SK-N-SH (cell line): ENCODE measurements at regions not wholly inside any gene's neighbourhood (a gene's known extent, or its start where the extent isn't known, plus 50 kb on each side); places are given as distances from the start of the nearest gene placed in this dataset.
A peak's percentile ranks its signal among the peaks of the same experiment; 100 is the strongest.

Experiments
- CTCF ChIA-PET: fragments of 300-600, 350-600 bp; formaldehyde crosslinking; extraction: SDS; loops from one replicate; lab custom pipeline; 2021; lab: Yijun Ruan, JAX
- POLR2A ChIA-PET: fragments of 350-600 bp; sonication (Branson Sonifier 250); formaldehyde crosslinking; extraction: SDS; loops from one replicate; lab custom pipeline; 2020; ENCODE audit warnings: antibody characterized with exemption, inconsistent platforms; lab: Yijun Ruan, JAX
- DNase-seq: peaks from one replicate; pipeline ENCODE4 v3.0.0; 2012
- H2AFZ ChIP-seq: fragments of 200-600 bp; sonication (generic); 2 replicates; pipeline ENCODE4 v1.8.1; 2016; ENCODE audit warnings: antibody characterized with exemption, mild to moderate bottlenecking, low read depth
- H3F3A ChIP-seq: fragments of 200-600 bp; sonication (generic); replicated peaks from 2 replicates; pipeline ENCODE3; 2016; ENCODE audit warnings: antibody characterized with exemption, mild to moderate bottlenecking; ENCODE audit not compliant: insufficient read depth
- H3K27ac ChIP-seq, 2 experiments: fragments of 200-500 bp in 1 of 2; fragments of 200-600 bp in 1 of 2; sonication (Bioruptor generic) in 1 of 2; sonication (generic), shearing (Covaris generic) in 1 of 2; 2 replicates each; pipeline versions ENCODE4 v1.5.1 to v1.6.1; 2014 to 2016; ENCODE audit warnings: low read depth in 2 of 2, inconsistent platforms in 1 of 2, low read length in 1 of 2, mild to moderate bottlenecking in 1 of 2, mixed read lengths in 1 of 2
- H3K27me3 ChIP-seq: fragments of 200-600 bp; sonication (generic), shearing (Covaris generic); 2 replicates; pipeline ENCODE4 v1.6.1; 2016; ENCODE audit warnings: mixed run types; ENCODE audit not compliant: insufficient read depth
- H3K36me3 ChIP-seq, 2 experiments: fragments of 200-500 bp in 1 of 2; fragments of 200-600 bp in 1 of 2; sonication (Bioruptor generic) in 1 of 2; sonication (generic) in 1 of 2; replicated peaks in 1 of 2; 2 replicates each; pipeline versions ENCODE3 to v1.5.1; 2014 to 2016; ENCODE audit warnings: low read length in 1 of 2, mild to moderate bottlenecking in 1 of 2; ENCODE audit not compliant: insufficient read depth in 2 of 2, control insufficient read depth in 1 of 2
- H3K4me1 ChIP-seq, 2 experiments: fragments of 200-500 bp in 1 of 2; fragments of 200-600 bp in 1 of 2; sonication (Bioruptor generic) in 1 of 2; sonication (generic), shearing (Covaris generic) in 1 of 2; 2 replicates each; pipeline versions ENCODE4 v1.5.1 to v1.6.1; 2014 to 2016; ENCODE audit warnings: low read depth in 1 of 2, low read length in 1 of 2, mixed run types in 1 of 2; ENCODE audit not compliant: insufficient read depth in 2 of 2, control insufficient read depth in 1 of 2
- H3K4me2 ChIP-seq: fragments of 200-600 bp; sonication (generic), shearing (Covaris generic); 2 replicates; pipeline ENCODE4 v1.6.1; 2017; ENCODE audit warnings: mixed run types
- H3K4me3 ChIP-seq, 2 experiments: fragments of 200-500 bp in 1 of 2; fragments of 200-600 bp in 1 of 2; sonication (Bioruptor generic) in 1 of 2; sonication (generic), shearing (Covaris generic) in 1 of 2; 2 replicates each; pipeline versions ENCODE4 v1.5.1 to v1.8.1; 2014 to 2016; ENCODE audit warnings: low read depth in 2 of 2, inconsistent platforms in 1 of 2, low read length in 1 of 2, mild to moderate bottlenecking in 1 of 2, mixed read lengths in 1 of 2, moderate library complexity in 1 of 2
- H3K79me2 ChIP-seq: fragments of 200-600 bp; sonication (generic); 2 replicates; pipeline ENCODE4 v1.8.1; 2017; ENCODE audit warnings: mild to moderate bottlenecking; ENCODE audit not compliant: insufficient read depth
- H3K9ac ChIP-seq: fragments of 200-600 bp; sonication (generic); 2 replicates; pipeline ENCODE4 v1.6.1; 2017; ENCODE audit warnings: mixed run types
- H3K9me2 ChIP-seq: fragments of 200-600 bp; sonication (generic); 2 replicates; pipeline ENCODE4 v1.6.1; 2017; ENCODE audit warnings: mixed run types
- H3K9me3 ChIP-seq: fragments of 200-600 bp; sonication (generic); 2 replicates; pipeline ENCODE4 v1.6.1; 2017; ENCODE audit warnings: mixed run types, mild to moderate bottlenecking, moderate library complexity
- H4K20me1 ChIP-seq: fragments of 200-600 bp; sonication (generic); 2 replicates; pipeline ENCODE4 v1.6.1; 2017; ENCODE audit warnings: mild to moderate bottlenecking, mixed run types; ENCODE audit not compliant: insufficient read depth
- CTCF ChIP-seq: fragments of 200-600 bp; sonication (generic); IDR thresholded peaks from 2 replicates; pipeline ENCODE4 v1.6.1; 2017; ENCODE audit warnings: antibody characterized with exemption, mild to moderate bottlenecking, moderate library complexity
- EP300 ChIP-seq, 2 experiments: IDR thresholded peaks; 2 replicates each; pipeline versions ENCODE4 v1.4.0 to v1.6.1; 2012; ENCODE audit warnings: borderline replicate concordance in 1 of 2, low read depth in 1 of 2, low read length in 1 of 2
- FOXJ3 ChIP-seq: sonication (generic); formaldehyde crosslinking; IDR thresholded peaks from 2 replicates; pipeline ENCODE4 v1.5.1; 2020; ENCODE audit warnings: mild to moderate bottlenecking, missing genetic modification reagents
- IRF3 ChIP-seq: fragments of 150-350 bp; IDR thresholded peaks from 2 replicates; pipeline ENCODE4 v1.6.1; 2016; ENCODE audit warnings: mild to moderate bottlenecking, low read depth, low read length
- MEF2A ChIP-seq: IDR thresholded peaks from 2 replicates; pipeline ENCODE4 v1.4.0; 2012; ENCODE audit warnings: low read depth, borderline replicate concordance
- PBX3 ChIP-seq: IDR thresholded peaks from 2 replicates; pipeline ENCODE4; 2012
- POLR2AphosphoS5 ChIP-seq: IDR thresholded peaks from 2 replicates; pipeline ENCODE4 v1.6.1; 2012; ENCODE audit warnings: low read depth, low read length
- SMC3 ChIP-seq: IDR thresholded peaks from 2 replicates; pipeline ENCODE4 v1.6.1; 2012; ENCODE audit warnings: low read depth, low read length, improper control_type of control experiment
- TAF1 ChIP-seq: IDR thresholded peaks from 2 replicates; pipeline ENCODE4 v1.6.1; 2012; ENCODE audit warnings: low read depth, mild to moderate bottlenecking, low read length, moderate library complexity, borderline replicate concordance
- USF2 ChIP-seq: fragments of 150-350 bp; IDR thresholded peaks from 2 replicates; pipeline ENCODE4 v1.6.1; 2017; ENCODE audit warnings: antibody characterized with exemption, low read length, low read depth, borderline replicate concordance
- ZBTB33 ChIP-seq: IDR thresholded peaks from 2 replicates; pipeline ENCODE4 v1.4.0; 2012; ENCODE audit warnings: low read depth, borderline replicate concordance
- WGBS: methylation state at CpG from one replicate; pipeline ENCODE4 v1.1.6; 2017; ENCODE audit warnings: low lambda C conversion rate; 5-methylcytosine and 5-hydroxymethylcytosine counted together

GRCh38 chr5:114055318-114056184, 306.3 kb upstream of the KCNN2 start:
- Histone ChIP-seq H3K9ac (no peak overlapping the region), H3K36me3 (no peaks in the 10 kb centered on the region), H3K4me3 (peak overlapping the region; percentile 14 to 41; a peak in 2 of 4 replicates), H3F3A (no peaks in the 10 kb centered on the region), H3K27me3 (peaks cover 30% of the 10 kb centered on the region), H2AFZ (no peak overlapping the region), H3K27ac (no peak overlapping the region), H3K4me2 (peak overlapping the region; percentile 81), H4K20me1 (no peaks in the 10 kb centered on the region), H3K79me2 (no peaks in the 10 kb centered on the region), H3K4me1 (no peaks in the 10 kb centered on the region; a peak in 1 of 4 replicates), H3K9me2 (no peaks in the 10 kb centered on the region), H3K9me3 (no peaks in the 10 kb centered on the region)
- peak; percentile 73 for DNase-seq
- ChIA-PET CTCF (no interaction called here), POLR2A (no interaction called here)
- 1% methylated on average over 23 of the region's 60 CpGs for WGBS
- TF ChIP-seq CTCF = no peak
- no peak for TF ChIP-seq FOXJ3 (CRISPR knock-in tag)
- TF ChIP-seq EP300 (IDR thresholded peaks at IDR 0.05; ENCODE audit: borderline replicate concordance in 1 of 2, low read depth in 1 of 2, low read length in 1 of 2) = no peak
- no peak for TF ChIP-seq PBX3
- TF ChIP-seq SMC3 = no peak
- no peak for TF ChIP-seq TAF1
- peak; percentile 61; the same call in 1 of the 2 replicates for TF ChIP-seq MEF2A

- ChIA-PET CTCF (no interaction called here), POLR2A (no interaction called here)
- H3K4me1 ChIP-seq = no peaks in the 10 kb centered on the region; a peak in 1 of 4 replicates
- H3K9ac ChIP-seq = no peak overlapping the region
- peaks cover 30% of the 10 kb centered on the region for H3K27me3 ChIP-seq
- no peaks in the 10 kb centered on the region for H4K20me1 ChIP-seq
- H3K9me2 ChIP-seq = no peaks in the 10 kb centered on the region
- TF ChIP-seq ZBTB33 = no peak
- TF ChIP-seq USF2 = no peak
- TF ChIP-seq IRF3 = no peak
- TF ChIP-seq POLR2AphosphoS5 = no peak
- no peak overlapping the region for H2AFZ ChIP-seq
- no peak for DNase-seq
- H3K9me3 ChIP-seq = no peaks in the 10 kb centered on the region
- WGBS = 8% methylated on average over 5 of the region's 26 CpGs
- no peaks in the 10 kb centered on the region for H3K36me3 ChIP-seq
- no peaks in the 10 kb centered on the region for H3K79me2 ChIP-seq
- H3K27ac ChIP-seq = no peak overlapping the region
- H3K4me3 ChIP-seq = no peak overlapping the region; a peak in 1 of 4 replicates
- H3F3A ChIP-seq = no peaks in the 10 kb centered on the region
- H3K4me2 ChIP-seq = peak overlapping the region; percentile 81
These were observed 305.7 kb upstream of the KCNN2 start for GRCh38 chr5:114056185-114056538.
